ENCODE measurements at regions not wholly inside any gene's neighbourhood (a gene's known extent, or its start where the extent isn't known, plus 50 kb on each side); places are given as distances from the start of the nearest gene placed in this dataset.

DNA sequence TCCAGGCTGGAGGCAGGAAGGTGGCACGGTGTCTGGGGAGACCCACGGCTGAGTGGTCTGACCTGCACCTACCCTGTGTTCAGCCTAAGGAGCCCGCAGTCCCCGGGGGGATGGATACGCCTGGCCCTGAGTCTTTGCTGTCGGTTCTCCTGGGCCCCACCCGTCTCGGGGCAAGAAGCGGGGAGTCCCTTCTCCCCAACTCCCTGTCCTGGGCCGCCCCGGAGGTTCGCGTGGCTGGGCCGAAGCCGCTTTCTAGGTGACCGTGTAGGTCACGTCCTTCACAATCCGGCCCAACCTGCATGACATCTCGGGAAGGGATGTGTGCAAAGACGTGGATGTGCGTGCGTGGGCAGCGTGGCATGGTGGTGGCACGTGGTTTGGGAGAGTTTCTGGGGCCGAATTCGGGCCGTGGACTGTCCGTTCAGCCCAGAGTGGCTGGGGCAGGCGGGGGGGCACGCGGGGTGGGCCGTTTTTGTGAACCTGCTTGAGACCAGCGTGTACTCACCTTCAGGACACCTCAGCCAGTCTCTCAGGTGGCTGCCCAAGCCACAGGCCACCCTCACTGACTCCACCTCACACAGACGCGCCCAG is 103.3 kb downstream of the PTPRS start:
- no peak for TF ChIP-seq YY1 (IDR thresholded peaks at IDR 0.05; ENCODE audit: insufficient read depth, insufficient read length)
- no peak for TF ChIP-seq ZNF274 (IDR thresholded peaks at IDR 0.05; ENCODE audit: low read depth, low read length)
- TF ChIP-seq SUZ12 (IDR thresholded peaks at IDR 0.05; ENCODE audit: extremely low read depth, insufficient read depth, insufficient read length): no peak
